Uterus (tissue), 2 donors: ENCODE measurements at regions not wholly inside any gene's neighbourhood (a gene's known extent, or its start where the extent isn't known, plus 50 kb on each side); places are given as distances from the start of the nearest gene placed in this dataset.

ENCODE experiments used
- POLR2A ChIP-seq, 2 donors: fragments of 450-650 bp; IDR thresholded peaks; one replicate each; pipeline ENCODE4 v1.6.1; 2016; ENCODE audit warnings: antibody characterized with exemption in 2 of 2, mild to moderate bottlenecking in 1 of 2, moderate library complexity in 1 of 2
- TF ChIP-seq, protein P1 (sequence below), 4 experiments: fragments of 200-600 bp in 2 of 4; fragments of 450-650 bp in 2 of 4; sonication (generic) in 2 of 4; IDR thresholded peaks; one replicate each; pipeline ENCODE4 v1.5.1; 2016 to 2019; ENCODE audit warnings: antibody characterized with exemption in 4 of 4, mild to moderate bottlenecking in 2 of 4, moderate library complexity in 1 of 4

DNA sequence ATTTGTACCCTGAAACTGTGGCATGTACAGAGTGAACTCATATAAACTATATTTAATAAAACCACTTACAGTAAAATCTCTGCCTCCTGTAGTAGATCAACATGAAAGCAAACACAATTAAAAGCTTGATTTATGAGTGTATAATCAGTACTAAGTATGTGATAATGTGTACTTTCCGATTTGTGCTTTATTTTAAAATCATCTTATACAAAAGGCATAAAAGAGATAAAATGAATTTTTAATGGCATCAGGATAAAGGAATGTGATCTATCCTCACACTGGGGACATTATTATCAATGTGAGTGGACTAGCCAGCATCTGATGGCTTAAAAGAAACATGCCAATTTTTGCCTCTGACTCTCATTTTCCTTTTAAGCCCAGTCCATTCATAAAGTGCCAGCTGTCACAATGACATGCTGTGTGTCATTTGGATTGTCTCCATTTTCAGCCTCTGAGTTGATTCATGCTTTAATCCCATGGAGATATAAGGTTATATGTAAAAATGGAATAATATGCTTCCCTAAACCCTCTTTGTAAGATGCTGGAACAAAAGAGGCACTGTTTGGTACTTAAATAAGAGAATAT lies 831.6 kb upstream of the EYS start:
- no peak for TF ChIP-seq POLR2A (IDR thresholded peaks at IDR 0.05)
- TF ChIP-seq, protein P1, sequence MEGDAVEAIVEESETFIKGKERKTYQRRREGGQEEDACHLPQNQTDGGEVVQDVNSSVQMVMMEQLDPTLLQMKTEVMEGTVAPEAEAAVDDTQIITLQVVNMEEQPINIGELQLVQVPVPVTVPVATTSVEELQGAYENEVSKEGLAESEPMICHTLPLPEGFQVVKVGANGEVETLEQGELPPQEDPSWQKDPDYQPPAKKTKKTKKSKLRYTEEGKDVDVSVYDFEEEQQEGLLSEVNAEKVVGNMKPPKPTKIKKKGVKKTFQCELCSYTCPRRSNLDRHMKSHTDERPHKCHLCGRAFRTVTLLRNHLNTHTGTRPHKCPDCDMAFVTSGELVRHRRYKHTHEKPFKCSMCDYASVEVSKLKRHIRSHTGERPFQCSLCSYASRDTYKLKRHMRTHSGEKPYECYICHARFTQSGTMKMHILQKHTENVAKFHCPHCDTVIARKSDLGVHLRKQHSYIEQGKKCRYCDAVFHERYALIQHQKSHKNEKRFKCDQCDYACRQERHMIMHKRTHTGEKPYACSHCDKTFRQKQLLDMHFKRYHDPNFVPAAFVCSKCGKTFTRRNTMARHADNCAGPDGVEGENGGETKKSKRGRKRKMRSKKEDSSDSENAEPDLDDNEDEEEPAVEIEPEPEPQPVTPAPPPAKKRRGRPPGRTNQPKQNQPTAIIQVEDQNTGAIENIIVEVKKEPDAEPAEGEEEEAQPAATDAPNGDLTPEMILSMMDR (IDR thresholded peaks at IDR 0.05) = no peak
